ENCODE measurements at regions not wholly inside any gene's neighbourhood (a gene's known extent, or its start where the extent isn't known, plus 50 kb on each side); places are given as distances from the start of the nearest gene placed in this dataset.

- FAIRE-seq, result no peak
- no peaks in the 10 kb centered on the region for H3K4me1 ChIP-seq
Measured at GRCh38 chr3:73815966-73816365, 191.2 kb upstream of the PDZRN3 start.

GRCh38 chr3:73813692-73814292, 189.1 kb upstream of the PDZRN3 start:
- FAIRE-seq (no peak), ATAC-seq (no peak), DNase-seq (ENCODE audit: low read depth in 1 of 2, low spot score in 1 of 2) (no peak)
- TF ChIP-seq, protein P1, sequence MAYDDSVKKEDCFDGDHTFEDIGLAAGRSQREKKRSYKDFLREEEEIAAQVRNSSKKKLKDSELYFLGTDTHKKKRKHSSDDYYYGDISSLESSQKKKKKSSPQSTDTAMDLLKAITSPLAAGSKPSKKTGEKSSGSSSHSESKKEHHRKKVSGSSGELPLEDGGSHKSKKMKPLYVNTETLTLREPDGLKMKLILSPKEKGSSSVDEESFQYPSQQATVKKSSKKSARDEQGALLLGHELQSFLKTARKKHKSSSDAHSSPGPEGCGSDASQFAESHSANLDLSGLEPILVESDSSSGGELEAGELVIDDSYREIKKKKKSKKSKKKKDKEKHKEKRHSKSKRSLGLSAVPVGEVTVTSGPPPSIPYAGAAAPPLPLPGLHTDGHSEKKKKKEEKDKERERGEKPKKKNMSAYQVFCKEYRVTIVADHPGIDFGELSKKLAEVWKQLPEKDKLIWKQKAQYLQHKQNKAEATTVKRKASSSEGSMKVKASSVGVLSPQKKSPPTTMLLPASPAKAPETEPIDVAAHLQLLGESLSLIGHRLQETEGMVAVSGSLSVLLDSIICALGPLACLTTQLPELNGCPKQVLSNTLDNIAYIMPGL (CRISPR knock-in tag; IDR thresholded peaks at IDR 0.05; ENCODE audit: borderline replicate concordance), result no peak
- TF ChIP-seq SREBF2 (IDR thresholded peaks at IDR 0.05) (no peak), CEBPB (IDR thresholded peaks at IDR 0.05) (no peak), TP53 (CRISPR knock-in tag; IDR thresholded peaks at IDR 0.05) (no peak), SMC3 (IDR thresholded peaks at IDR 0.05) (no peak), RFX5 (IDR thresholded peaks at IDR 0.05) (no peak), CBX2 (IDR thresholded peaks at IDR 0.05; ENCODE audit: borderline replicate concordance, low read depth) (no peak), RCOR1 (IDR thresholded peaks at IDR 0.05; ENCODE audit: low read depth, low read length) (no peak), FOSB (CRISPR knock-in tag; IDR thresholded peaks at IDR 0.05) (no peak)
- TF ChIP-seq, protein P2, sequence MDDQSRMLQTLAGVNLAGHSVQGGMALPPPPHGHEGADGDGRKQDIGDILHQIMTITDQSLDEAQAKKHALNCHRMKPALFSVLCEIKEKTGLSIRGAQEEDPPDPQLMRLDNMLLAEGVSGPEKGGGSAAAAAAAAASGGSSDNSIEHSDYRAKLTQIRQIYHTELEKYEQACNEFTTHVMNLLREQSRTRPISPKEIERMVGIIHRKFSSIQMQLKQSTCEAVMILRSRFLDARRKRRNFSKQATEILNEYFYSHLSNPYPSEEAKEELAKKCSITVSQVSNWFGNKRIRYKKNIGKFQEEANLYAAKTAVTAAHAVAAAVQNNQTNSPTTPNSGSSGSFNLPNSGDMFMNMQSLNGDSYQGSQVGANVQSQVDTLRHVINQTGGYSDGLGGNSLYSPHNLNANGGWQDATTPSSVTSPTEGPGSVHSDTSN (IDR thresholded peaks at IDR 0.05), result no peak
- POLR2A ChIA-PET, result no interaction called here
- no peak overlapping the region for H3K27ac ChIP-seq
- H3K9me3 ChIP-seq, result no peaks in the 10 kb centered on the region; the same call in 2 of the 3 replicates
- no peak overlapping the region for H3K4me2 ChIP-seq
- H3K4me1 ChIP-seq, result no peaks in the 10 kb centered on the region
- CTCF ChIA-PET, result no interaction called here
- 0% methylated on average over 4 of the region's 4 CpGs for WGBS (ENCODE audit: missing lambda C conversion rate)
- H3K4me3 ChIP-seq, result no peak overlapping the region

More at GRCh38 chr3:73815966-73816365, 191.2 kb upstream of the PDZRN3 start:
- no peak overlapping the region for H3K4me2 ChIP-seq
- no peak for DNase-seq (ENCODE audit: low read depth in 1 of 2, low spot score in 1 of 2)
- WGBS (ENCODE audit: missing lambda C conversion rate), result 7% methylated on average over 1 of the region's 1 CpG
- H3K4me3 ChIP-seq, result no peak overlapping the region
- no peak for ATAC-seq
- H3K27ac ChIP-seq, result no peak overlapping the region
- POLR2A ChIA-PET, result no interaction called here
- CTCF ChIA-PET, result no interaction called here
- H3K9me3 ChIP-seq, result no peaks in the 10 kb centered on the region
- TF ChIP-seq RAD21 (conservative IDR thresholded peaks at IDR 0.05 in 1 of 2, IDR thresholded peaks at IDR 0.05 in 1 of 2), result no peak
- TF ChIP-seq, protein P3, sequence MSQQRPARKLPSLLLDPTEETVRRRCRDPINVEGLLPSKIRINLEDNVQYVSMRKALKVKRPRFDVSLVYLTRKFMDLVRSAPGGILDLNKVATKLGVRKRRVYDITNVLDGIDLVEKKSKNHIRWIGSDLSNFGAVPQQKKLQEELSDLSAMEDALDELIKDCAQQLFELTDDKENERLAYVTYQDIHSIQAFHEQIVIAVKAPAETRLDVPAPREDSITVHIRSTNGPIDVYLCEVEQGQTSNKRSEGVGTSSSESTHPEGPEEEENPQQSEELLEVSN (IDR thresholded peaks at IDR 0.05; ENCODE audit: borderline replicate concordance, low read depth), result no peak
- TF ChIP-seq, protein P2 (IDR thresholded peaks at IDR 0.05), result no peak
- TF ChIP-seq CEBPB (IDR thresholded peaks at IDR 0.05), result no peak
- TF ChIP-seq EP300 (IDR thresholded peaks at IDR 0.05), result no peak
- no peak for TF ChIP-seq ZFP36 (IDR thresholded peaks at IDR 0.05; ENCODE audit: borderline replicate concordance, partially characterized antibody)
- no peak for TF ChIP-seq FOSB (CRISPR knock-in tag; IDR thresholded peaks at IDR 0.05)
- TF ChIP-seq SMC3 (IDR thresholded peaks at IDR 0.05), result no peak

GRCh38 chr3:73813291-73813690, 188.6 kb upstream of the PDZRN3 start:
- ATAC-seq (no peak), FAIRE-seq (no peak), DNase-seq (ENCODE audit: low read depth in 1 of 2, low spot score in 1 of 2) (no peak)
- Histone ChIP-seq H3K27ac (no peak overlapping the region), H3K9me3 (no peaks in the 10 kb centered on the region; the same call in 2 of the 3 replicates), H3K4me3 (no peak overlapping the region), H3K4me2 (no peak overlapping the region), H3K4me1 (no peaks in the 10 kb centered on the region)
- WGBS (ENCODE audit: missing lambda C conversion rate), result 15% methylated on average over 5 of the region's 5 CpGs
- ChIA-PET CTCF (no interaction called here), POLR2A (no interaction called here)
- no peak for TF ChIP-seq KDM5A (IDR thresholded peaks at IDR 0.05)
- no peak for TF ChIP-seq HOXA7 (CRISPR knock-in tag; IDR thresholded peaks at IDR 0.05)
- TF ChIP-seq NR3C1 (IDR thresholded peaks at IDR 0.05), result no peak
- TF ChIP-seq, protein P4, sequence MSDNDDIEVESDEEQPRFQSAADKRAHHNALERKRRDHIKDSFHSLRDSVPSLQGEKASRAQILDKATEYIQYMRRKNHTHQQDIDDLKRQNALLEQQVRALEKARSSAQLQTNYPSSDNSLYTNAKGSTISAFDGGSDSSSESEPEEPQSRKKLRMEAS (IDR thresholded peaks at IDR 0.05), result no peak
